NCI-H146 treated with DMSO at 0.1 percent for 48 hours (cell line): ENCODE measurements at regions not wholly inside any gene's neighbourhood (a gene's known extent, or its start where the extent isn't known, plus 50 kb on each side); places are given as distances from the start of the nearest gene placed in this dataset.
A peak's percentile ranks its signal among the peaks of the same experiment; 100 is the strongest.
"Not testable (repeated sequence)": the region's sequence is repeated elsewhere in the genome, so short reads cannot be mapped to it uniquely, and the experiment has no call there.

ENCODE experiments used
- DNase-seq: peaks from one replicate; lab custom pipeline; 2025; ENCODE audit not compliant: unreplicated experiment; lab: John Stamatoyannopoulos, UW

GRCh38 chr11:11220786-11221185, 132.3 kb downstream of the CSNK2A3 start:
- DNase-seq, result no peak

GRCh38 chr11:11218629-11218986, 134.4 kb downstream of the CSNK2A3 start:
- no peak for DNase-seq

- DNase-seq, result peak; percentile 39
Observed at GRCh38 chr11:11217929-11218628, 135.0 kb downstream of the CSNK2A3 start.

GRCh38 chr11:11217289-11217928, 135.6 kb downstream of the CSNK2A3 start:
- DNase-seq, result no peak

- peak; percentile 18 for DNase-seq
Observed at GRCh38 chr11:11215944-11216343, 137.1 kb downstream of the CSNK2A3 start.

GRCh38 chr11:11215058-11215815, 137.8 kb downstream of the CSNK2A3 start:
- no peak for DNase-seq

GRCh38 chr11:11213117-11213516, 139.9 kb downstream of the CSNK2A3 start:
- DNase-seq, result no peak

GRCh38 chr11:11211888-11212287, 141.2 kb downstream of the CSNK2A3 start:
- DNase-seq, result no peak

- DNase-seq, result no peak
Observed at GRCh38 chr11:11211186-11211585, 141.9 kb downstream of the CSNK2A3 start.

- no peak for DNase-seq
Observed at GRCh38 chr11:11210446-11210845, 142.6 kb downstream of the CSNK2A3 start.

GRCh38 chr11:11209967-11210366, 143.1 kb downstream of the CSNK2A3 start:
- DNase-seq, result no peak

- no peak for DNase-seq
Observed at GRCh38 chr11:11208994-11209393, 144.1 kb downstream of the CSNK2A3 start.

- DNase-seq, result no peak
Observed at GRCh38 chr11:11207428-11207827, 145.6 kb downstream of the CSNK2A3 start.

GRCh38 chr11:11206484-11206883, 146.6 kb downstream of the CSNK2A3 start:
- DNase-seq, result no peak

GRCh38 chr11:11202885-11203284, 150.2 kb downstream of the CSNK2A3 start:
- DNase-seq, result no peak

- DNase-seq, result not testable (repeated sequence)
Observed at GRCh38 chr11:11201302-11201701, 151.7 kb downstream of the CSNK2A3 start.

- no peak for DNase-seq
Observed at GRCh38 chr11:11192541-11192940, 160.5 kb downstream of the CSNK2A3 start.

- DNase-seq, result no peak
Observed at GRCh38 chr11:11189506-11189905, 163.5 kb downstream of the CSNK2A3 start.

- no peak for DNase-seq
Observed at GRCh38 chr11:11186249-11186648, 166.8 kb downstream of the CSNK2A3 start.

GRCh38 chr11:11182261-11182660, 170.8 kb downstream of the CSNK2A3 start:
- DNase-seq, result no peak

- no peak for DNase-seq
Observed at GRCh38 chr11:11178671-11179638, 174.1 kb downstream of the CSNK2A3 start.
